ENCODE measurements at regions not wholly inside any gene's neighbourhood (a gene's known extent, or its start where the extent isn't known, plus 50 kb on each side); places are given as distances from the start of the nearest gene placed in this dataset.

DNA sequence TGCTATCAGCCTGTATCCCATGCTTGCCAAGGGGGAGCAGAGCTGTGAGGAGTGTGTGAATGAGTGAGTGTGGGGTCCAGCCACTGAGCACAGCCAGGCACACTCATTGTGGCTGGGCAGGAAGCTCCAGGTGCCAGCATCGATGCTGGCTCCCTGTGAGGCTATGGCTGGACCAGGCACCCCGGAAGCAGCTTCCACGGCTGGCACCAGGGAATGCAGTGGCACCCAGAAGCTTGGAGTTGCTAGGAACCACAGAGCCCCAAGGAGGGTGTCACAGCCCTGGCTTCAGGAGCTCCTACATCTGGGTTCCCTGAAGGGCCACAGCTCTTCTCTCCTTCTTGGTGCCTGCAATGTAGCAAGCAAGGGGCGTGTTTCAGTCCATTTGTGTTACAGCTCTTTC, 625.9 kb upstream of the RAG2 start:
- no peak for TF ChIP-seq TARDBP (IDR thresholded peaks at IDR 0.05)
- no peak for TF ChIP-seq ZNF384 (IDR thresholded peaks at IDR 0.05)
- TF ChIP-seq CTBP1 (IDR thresholded peaks at IDR 0.05; ENCODE audit: borderline replicate concordance) = no peak
- TF ChIP-seq FOXM1 (IDR thresholded peaks at IDR 0.05; ENCODE audit: borderline replicate concordance) = no peak
- TF ChIP-seq NFRKB (IDR thresholded peaks at IDR 0.05) = no peak
- TF ChIP-seq L3MBTL2 (conservative IDR thresholded peaks at IDR 0.05) = no peak
